ENCODE measurements at regions not wholly inside any gene's neighbourhood (a gene's known extent, or its start where the extent isn't known, plus 50 kb on each side); places are given as distances from the start of the nearest gene placed in this dataset.

- no peak for DNase-seq
- no peaks in the 10 kb centered on the region for H3K9me3 ChIP-seq
These were observed 374.6 kb upstream of the ARGLU1 start for GRCh38 chr13:106942563-106942962.

GRCh38 chr13:106941779-106942178 is 373.8 kb upstream of the ARGLU1 start:
- Histone ChIP-seq H3K27ac (no peak overlapping the region), H3K27me3 (no peaks in the 10 kb centered on the region), H3K4me3 (replicated peaks in 1 of 3) (no peak overlapping the region), H3K36me3 (no peaks in the 10 kb centered on the region), H3K9me3 (no peaks in the 10 kb centered on the region), H3K4me1 (no peaks in the 10 kb centered on the region)
- intact Hi-C loops (cut with DNase I) = no loop called here
- DNase-seq = no peak
- TF ChIP-seq POLR2A (IDR thresholded peaks at IDR 0.05) (no peak), CTCF (IDR thresholded peaks at IDR 0.05) (no peak)
- 93 to 96% methylated on average over 8 of the region's 8 CpGs for WGBS, 2 donors

More at GRCh38 chr13:106942563-106942962, 374.6 kb upstream of the ARGLU1 start:
- 87 to 91% methylated on average over 3 of the region's 3 CpGs for WGBS, 2 donors
- no peaks in the 10 kb centered on the region for H3K4me1 ChIP-seq
- H3K27ac ChIP-seq = no peak overlapping the region
- H3K36me3 ChIP-seq = no peaks in the 10 kb centered on the region
- intact Hi-C loops (cut with DNase I) = no loop called here
- no peak overlapping the region for H3K4me3 ChIP-seq (replicated peaks in 1 of 3)
- TF ChIP-seq POLR2A (IDR thresholded peaks at IDR 0.05) = no peak
- TF ChIP-seq CTCF (IDR thresholded peaks at IDR 0.05) = no peak
- no peaks in the 10 kb centered on the region for H3K27me3 ChIP-seq

GRCh38 chr13:106927421-106927820 is 359.5 kb upstream of the ARGLU1 start:
- WGBS, 2 donors = 90 to 98% methylated on average over 1 of the region's 1 CpG
- TF ChIP-seq POLR2A (IDR thresholded peaks at IDR 0.05) = no peak
- TF ChIP-seq CTCF (IDR thresholded peaks at IDR 0.05) = no peak
- Histone ChIP-seq H3K4me1 (no peaks in the 10 kb centered on the region), H3K27ac (no peak overlapping the region), H3K27me3 (no peaks in the 10 kb centered on the region), H3K36me3 (no peaks in the 10 kb centered on the region), H3K9me3 (no peaks in the 10 kb centered on the region), H3K4me3 (replicated peaks in 1 of 3) (no peak overlapping the region)
- DNase-seq = no peak
- intact Hi-C loops (cut with DNase I) = no loop called here

GRCh38 chr13:106922384-106922783 is 354.4 kb upstream of the ARGLU1 start:
- no peaks in the 10 kb centered on the region for H3K36me3 ChIP-seq
- H3K27me3 ChIP-seq = no peaks in the 10 kb centered on the region
- no peak for DNase-seq
- H3K27ac ChIP-seq = no peak overlapping the region
- no peak for TF ChIP-seq CTCF (IDR thresholded peaks at IDR 0.05)
- TF ChIP-seq POLR2A (IDR thresholded peaks at IDR 0.05) = no peak
- 56 to 60% methylated on average over 6 of the region's 6 CpGs for whole genome bisulfite sequencing, 2 donors
- intact Hi-C loops (cut with DNase I) = no loop called here
- H3K4me3 ChIP-seq (replicated peaks in 1 of 3) = no peak overlapping the region
- peaks cover 3 to 11% of the 10 kb centered on the region in 2 donors for H3K4me1 ChIP-seq
- H3K9me3 ChIP-seq = no peaks in the 10 kb centered on the region

GRCh38 chr13:106919638-106920037 is 351.7 kb upstream of the ARGLU1 start:
- Histone ChIP-seq H3K27me3 (no peaks in the 10 kb centered on the region), H3K36me3 (no peaks in the 10 kb centered on the region), H3K27ac (peak overlapping the region; percentile 27 to 42 (median 37)), H3K9me3 (no peaks in the 10 kb centered on the region), H3K4me3 (replicated peaks in 1 of 3) (no peak overlapping the region), H3K4me1 (peaks cover 3 to 11% of the 10 kb centered on the region in 2 donors)
- no peak for DNase-seq
- intact Hi-C loops (cut with DNase I) = loop anchor here (10.0 kb wide), 2 partner anchors 205 to 305 kb away; no protein-coding TSS in a partner anchor
- WGBS, 2 donors = 36% methylated on average over 13 of the region's 13 CpGs
- TF ChIP-seq CTCF (IDR thresholded peaks at IDR 0.05) = no peak
- no peak for TF ChIP-seq POLR2A (IDR thresholded peaks at IDR 0.05)

Measured in thyroid gland (tissue), 4 donors.